ENCODE measurements at regions not wholly inside any gene's neighbourhood (a gene's known extent, or its start where the extent isn't known, plus 50 kb on each side); places are given as distances from the start of the nearest gene placed in this dataset.

DNA sequence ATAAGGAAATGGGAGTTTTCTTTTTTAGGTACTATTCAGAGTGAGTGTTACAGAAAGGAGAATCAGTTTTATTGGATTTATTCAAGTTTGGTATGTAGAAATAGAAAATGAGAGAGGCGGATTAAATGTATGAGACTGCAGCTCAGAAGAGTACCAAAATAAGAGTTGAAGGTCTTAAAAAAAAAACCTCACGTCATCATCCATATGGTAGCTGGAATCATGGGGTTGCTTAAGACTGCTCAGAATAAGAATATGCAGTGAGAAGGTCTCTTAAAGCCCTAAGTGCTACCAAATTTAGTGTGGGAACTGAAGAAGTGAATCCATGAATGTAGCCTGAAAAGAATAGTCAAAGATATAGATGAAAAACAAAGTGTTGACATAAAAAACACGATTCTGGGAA is 825.5 kb upstream of the SEL1L start:
- ChIA-PET CTCF (no interaction called here), POLR2A (no interaction called here)
- no peaks in the 10 kb centered on the region for H3K27me3 Mint-ChIP-seq
- H3K9me3 Mint-ChIP-seq: peaks cover 17 to 26% (median 20%) of the 10 kb centered on the region in 3 donors
- Histone ChIP-seq H3K4me1 (ENCODE audit: control insufficient read depth in 1 of 2, extremely low read depth in 1 of 2, insufficient read depth in 2 of 2, low read length in 2 of 2) (no peaks in the 10 kb centered on the region), H3K4me3 (ENCODE audit: control insufficient read depth in 1 of 2, extremely low read depth in 1 of 2, low read length in 1 of 2) (no peak overlapping the region), H3K27me3 (replicated peaks in 1 of 2; ENCODE audit: control insufficient read depth in 2 of 2, extremely low read depth in 1 of 2, insufficient read depth in 2 of 2, low read length in 1 of 2) (no peaks in the 10 kb centered on the region), H3K9me3 (no peaks in the 10 kb centered on the region), H3K36me3 (ENCODE audit: control insufficient read depth in 2 of 2, extremely low read depth in 1 of 2, insufficient read depth in 1 of 2, low read length in 1 of 2) (no peaks in the 10 kb centered on the region), H3K27ac (ENCODE audit: low read length) (no peak overlapping the region)
- ATAC-seq (replicated peaks in 1 of 4) (no peak), DNase-seq (no peak)
- no peak overlapping the region for H3K27ac Mint-ChIP-seq
- no peaks in the 10 kb centered on the region for H3K4me1 Mint-ChIP-seq
- 100% methylated on average over 1 of the region's 3 CpGs for WGBS (ENCODE audit: insufficient coverage)
- H3K36me3 Mint-ChIP-seq: no peaks in the 10 kb centered on the region
- H3K4me3 Mint-ChIP-seq: no peak overlapping the region

- H3K4me1 Mint-ChIP-seq: no peaks in the 10 kb centered on the region
- no peak overlapping the region for H3K27ac Mint-ChIP-seq
- POLR2A ChIA-PET: no interaction called here
- Histone ChIP-seq H3K4me1 (ENCODE audit: control insufficient read depth in 1 of 2, extremely low read depth in 1 of 2, insufficient read depth in 2 of 2, low read length in 2 of 2) (no peaks in the 10 kb centered on the region), H3K27me3 (replicated peaks in 1 of 2; ENCODE audit: control insufficient read depth in 2 of 2, extremely low read depth in 1 of 2, insufficient read depth in 2 of 2, low read length in 1 of 2) (no peaks in the 10 kb centered on the region), H3K36me3 (ENCODE audit: control insufficient read depth in 2 of 2, extremely low read depth in 1 of 2, insufficient read depth in 1 of 2, low read length in 1 of 2) (no peaks in the 10 kb centered on the region), H3K27ac (ENCODE audit: low read length) (no peak overlapping the region), H3K9me3 (no peaks in the 10 kb centered on the region), H3K4me3 (ENCODE audit: control insufficient read depth in 1 of 2, extremely low read depth in 1 of 2, low read length in 1 of 2) (no peak overlapping the region)
- no peak overlapping the region for H3K4me3 Mint-ChIP-seq
- DNase-seq (no peak), ATAC-seq (replicated peaks in 1 of 4) (no peak)
- CTCF ChIA-PET: no interaction called here
- no peaks in the 10 kb centered on the region for H3K36me3 Mint-ChIP-seq
- H3K9me3 Mint-ChIP-seq: peaks cover 16 to 21% (median 19%) of the 10 kb centered on the region in 3 donors
- H3K27me3 Mint-ChIP-seq: no peaks in the 10 kb centered on the region
Observed at GRCh38 chr14:82362452-82362851, 828.8 kb upstream of the SEL1L start.

GRCh38 chr14:82365471-82365870 is 831.8 kb upstream of the SEL1L start:
- Mint-ChIP-seq H3K27ac (no peak overlapping the region), H3K4me3 (no peak overlapping the region), H3K36me3 (no peaks in the 10 kb centered on the region), H3K4me1 (no peaks in the 10 kb centered on the region), H3K9me3 (peaks cover 9 to 21% (median 14%) of the 10 kb centered on the region in 3 donors), H3K27me3 (no peaks in the 10 kb centered on the region)
- Histone ChIP-seq H3K27ac (ENCODE audit: low read length) (no peak overlapping the region), H3K27me3 (replicated peaks in 1 of 2; ENCODE audit: control insufficient read depth in 2 of 2, extremely low read depth in 1 of 2, insufficient read depth in 2 of 2, low read length in 1 of 2) (no peaks in the 10 kb centered on the region), H3K4me1 (ENCODE audit: control insufficient read depth in 1 of 2, extremely low read depth in 1 of 2, insufficient read depth in 2 of 2, low read length in 2 of 2) (no peaks in the 10 kb centered on the region), H3K4me3 (ENCODE audit: control insufficient read depth in 1 of 2, extremely low read depth in 1 of 2, low read length in 1 of 2) (no peak overlapping the region), H3K36me3 (ENCODE audit: control insufficient read depth in 2 of 2, extremely low read depth in 1 of 2, insufficient read depth in 1 of 2, low read length in 1 of 2) (no peaks in the 10 kb centered on the region), H3K9me3 (peaks cover 3% of the 10 kb centered on the region)
- DNase-seq: no peak
- CTCF ChIA-PET: no interaction called here
- ATAC-seq (replicated peaks in 1 of 4): no peak
- POLR2A ChIA-PET: no interaction called here
- 90% methylated on average over 2 of the region's 4 CpGs for whole genome bisulfite sequencing (ENCODE audit: insufficient coverage)

- peaks cover 10 to 18% (median 17%) of the 10 kb centered on the region in 3 donors for H3K9me3 Mint-ChIP-seq
- no peak overlapping the region for H3K27ac Mint-ChIP-seq
- WGBS (ENCODE audit: insufficient coverage): 67% methylated on average over 1 of the region's 2 CpGs
Observed at GRCh38 chr14:82366803-82367202, 833.1 kb upstream of the SEL1L start.

GRCh38 chr14:82379291-82379690 is 845.6 kb upstream of the SEL1L start:
- no peaks in the 10 kb centered on the region for H3K4me1 Mint-ChIP-seq
- H3K27ac Mint-ChIP-seq: no peak overlapping the region
- peaks cover 8 to 26% (median 12%) of the 10 kb centered on the region in 3 donors for H3K9me3 Mint-ChIP-seq
- ChIA-PET CTCF (no interaction called here), POLR2A (no interaction called here)
- no peaks in the 10 kb centered on the region for H3K36me3 ChIP-seq (ENCODE audit: control insufficient read depth in 2 of 2, extremely low read depth in 1 of 2, insufficient read depth in 1 of 2, low read length in 1 of 2)
- H3K27ac ChIP-seq (ENCODE audit: low read length): no peak overlapping the region
- WGBS (ENCODE audit: insufficient coverage): no CpG with 5 or more reads among the region's 2 CpGs
- peaks cover 2% of the 10 kb centered on the region for H3K9me3 ChIP-seq
- no peaks in the 10 kb centered on the region for H3K36me3 Mint-ChIP-seq
- no peak overlapping the region for H3K4me3 ChIP-seq (ENCODE audit: control insufficient read depth in 1 of 2, extremely low read depth in 1 of 2, low read length in 1 of 2)
- ATAC-seq (replicated peaks in 1 of 4) (no peak), DNase-seq (no peak)
- H3K4me3 Mint-ChIP-seq: no peak overlapping the region
- H3K27me3 ChIP-seq (replicated peaks in 1 of 2; ENCODE audit: control insufficient read depth in 2 of 2, extremely low read depth in 1 of 2, insufficient read depth in 2 of 2, low read length in 1 of 2): no peaks in the 10 kb centered on the region
- H3K4me1 ChIP-seq (ENCODE audit: control insufficient read depth in 1 of 2, extremely low read depth in 1 of 2, insufficient read depth in 2 of 2, low read length in 2 of 2): no peaks in the 10 kb centered on the region
- no peaks in the 10 kb centered on the region for H3K27me3 Mint-ChIP-seq

More at GRCh38 chr14:82366803-82367202, 833.1 kb upstream of the SEL1L start:
- H3K9me3 ChIP-seq: peaks cover 3% of the 10 kb centered on the region
- H3K4me1 ChIP-seq (ENCODE audit: control insufficient read depth in 1 of 2, extremely low read depth in 1 of 2, insufficient read depth in 2 of 2, low read length in 2 of 2): no peaks in the 10 kb centered on the region
- no peaks in the 10 kb centered on the region for H3K27me3 ChIP-seq (replicated peaks in 1 of 2; ENCODE audit: control insufficient read depth in 2 of 2, extremely low read depth in 1 of 2, insufficient read depth in 2 of 2, low read length in 1 of 2)
- ATAC-seq (replicated peaks in 1 of 4): no peak
- no peak for DNase-seq
- Mint-ChIP-seq H3K4me1 (no peaks in the 10 kb centered on the region), H3K36me3 (no peaks in the 10 kb centered on the region), H3K27me3 (no peaks in the 10 kb centered on the region), H3K4me3 (no peak overlapping the region)
- POLR2A ChIA-PET: no interaction called here
- CTCF ChIA-PET: no interaction called here
- H3K4me3 ChIP-seq (ENCODE audit: control insufficient read depth in 1 of 2, extremely low read depth in 1 of 2, low read length in 1 of 2): no peak overlapping the region
- no peak overlapping the region for H3K27ac ChIP-seq (ENCODE audit: low read length)
- H3K36me3 ChIP-seq (ENCODE audit: control insufficient read depth in 2 of 2, extremely low read depth in 1 of 2, insufficient read depth in 1 of 2, low read length in 1 of 2): no peaks in the 10 kb centered on the region

DNA sequence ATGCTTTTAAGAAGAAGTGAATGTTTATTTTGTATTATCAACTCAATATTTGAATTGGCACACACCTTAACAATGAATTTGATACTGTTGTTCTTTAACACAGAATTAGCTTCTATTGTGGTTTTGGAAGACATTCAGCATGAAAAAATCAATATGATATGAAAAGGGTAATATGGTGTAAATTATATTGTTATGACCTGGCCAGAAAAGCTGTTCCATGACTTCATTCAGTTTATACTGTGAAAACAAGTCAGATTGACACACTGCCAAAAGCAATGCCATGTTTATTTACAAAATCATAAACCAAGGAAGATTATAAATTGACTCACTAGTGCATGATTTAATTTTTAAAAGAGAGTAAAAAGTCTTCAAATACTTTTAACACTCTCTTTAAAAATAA is 851.4 kb upstream of the SEL1L start:
- H3K36me3 ChIP-seq (ENCODE audit: control insufficient read depth in 2 of 2, extremely low read depth in 1 of 2, insufficient read depth in 1 of 2, low read length in 1 of 2): no peaks in the 10 kb centered on the region
- Mint-ChIP-seq H3K27me3 (no peaks in the 10 kb centered on the region), H3K27ac (no peak overlapping the region), H3K4me1 (no peaks in the 10 kb centered on the region), H3K9me3 (peaks cover 19 to 30% (median 20%) of the 10 kb centered on the region in 3 donors), H3K4me3 (no peak overlapping the region), H3K36me3 (no peaks in the 10 kb centered on the region)
- ATAC-seq (replicated peaks in 1 of 4) (no peak), DNase-seq (no peak)
- ChIA-PET CTCF (no interaction called here), POLR2A (no interaction called here)
- H3K9me3 ChIP-seq: no peaks in the 10 kb centered on the region
- H3K27ac ChIP-seq (ENCODE audit: low read length): no peak overlapping the region
- no peaks in the 10 kb centered on the region for H3K4me1 ChIP-seq (ENCODE audit: control insufficient read depth in 1 of 2, extremely low read depth in 1 of 2, insufficient read depth in 2 of 2, low read length in 2 of 2)
- no peaks in the 10 kb centered on the region for H3K27me3 ChIP-seq (replicated peaks in 1 of 2; ENCODE audit: control insufficient read depth in 2 of 2, extremely low read depth in 1 of 2, insufficient read depth in 2 of 2, low read length in 1 of 2)
- no peak overlapping the region for H3K4me3 ChIP-seq (ENCODE audit: control insufficient read depth in 1 of 2, extremely low read depth in 1 of 2, low read length in 1 of 2)

GRCh38 chr14:82387699-82388098 is 854.0 kb upstream of the SEL1L start:
- Mint-ChIP-seq H3K27ac (no peak overlapping the region), H3K27me3 (no peaks in the 10 kb centered on the region), H3K4me1 (no peaks in the 10 kb centered on the region), H3K4me3 (no peak overlapping the region), H3K9me3 (peaks cover 20 to 30% (median 22%) of the 10 kb centered on the region in 3 donors), H3K36me3 (no peaks in the 10 kb centered on the region)
- ATAC-seq (replicated peaks in 1 of 4) (no peak), DNase-seq (no peak)
- Histone ChIP-seq H3K9me3 (no peaks in the 10 kb centered on the region), H3K27me3 (replicated peaks in 1 of 2; ENCODE audit: control insufficient read depth in 2 of 2, extremely low read depth in 1 of 2, insufficient read depth in 2 of 2, low read length in 1 of 2) (no peaks in the 10 kb centered on the region), H3K4me3 (ENCODE audit: control insufficient read depth in 1 of 2, extremely low read depth in 1 of 2, low read length in 1 of 2) (no peak overlapping the region), H3K36me3 (ENCODE audit: control insufficient read depth in 2 of 2, extremely low read depth in 1 of 2, insufficient read depth in 1 of 2, low read length in 1 of 2) (no peaks in the 10 kb centered on the region), H3K27ac (ENCODE audit: low read length) (no peak overlapping the region), H3K4me1 (ENCODE audit: control insufficient read depth in 1 of 2, extremely low read depth in 1 of 2, insufficient read depth in 2 of 2, low read length in 2 of 2) (no peaks in the 10 kb centered on the region)
- ChIA-PET CTCF (interaction anchor here in 1 of 2 donors (0.6 kb wide), 1 partner anchor 143 kb away, joined by 3 read pairs; no protein-coding TSS in a partner anchor), POLR2A (no interaction called here)
- WGBS (ENCODE audit: insufficient coverage): 91% methylated on average over 1 of the region's 2 CpGs
